H9 (cell line): ENCODE measurements at regions not wholly inside any gene's neighbourhood (a gene's known extent, or its start where the extent isn't known, plus 50 kb on each side); places are given as distances from the start of the nearest gene placed in this dataset.

Experiments used
- DNase-seq: peaks from one replicate; pipeline ENCODE4 v3.0.0-alpha.2; 2017
- H2AFZ ChIP-seq: one replicate; pipeline ENCODE4 v1.6.1; 2013; ENCODE audit warnings: mild to moderate bottlenecking, low read length, control low read depth, moderate library complexity
- H2AK5ac ChIP-seq: 2 replicates; pipeline ENCODE4 v1.6.1; 2013; ENCODE audit warnings: low read length, control low read depth, mixed read lengths; ENCODE audit not compliant: insufficient read length
- H2BK120ac ChIP-seq: one replicate; pipeline ENCODE4 v1.6.1; 2013; ENCODE audit warnings: low read depth, mild to moderate bottlenecking, low read length, control low read depth, inconsistent platforms; ENCODE audit not compliant: poor library complexity, severe bottlenecking
- H2BK12ac ChIP-seq: 2 replicates; pipeline ENCODE4 v1.6.1; 2013; ENCODE audit warnings: low read length, control low read depth, mixed read lengths, low read depth; ENCODE audit not compliant: insufficient read length
- H2BK15ac ChIP-seq: 2 replicates; pipeline ENCODE4 v1.6.1; 2013; ENCODE audit warnings: low read depth, low read length, control low read depth
- H2BK20ac ChIP-seq: one replicate; pipeline ENCODE4 v1.6.1; 2013; ENCODE audit warnings: low read depth, mild to moderate bottlenecking, low read length, control low read depth, inconsistent platforms; ENCODE audit not compliant: poor library complexity, severe bottlenecking
- H2BK5ac ChIP-seq: 2 replicates; pipeline ENCODE4 v1.6.1; 2013; ENCODE audit warnings: low read length, control low read depth, mixed read lengths; ENCODE audit not compliant: insufficient read length
- H3K14ac ChIP-seq: 2 replicates; pipeline ENCODE4 v1.6.1; 2013; ENCODE audit warnings: low read length, control low read depth; ENCODE audit not compliant: insufficient read depth
- H3K18ac ChIP-seq: 2 replicates; pipeline ENCODE4 v1.6.1; 2013; ENCODE audit warnings: low read depth, mild to moderate bottlenecking, mixed read lengths, low read length, control low read depth; ENCODE audit not compliant: insufficient read length
- H3K23ac ChIP-seq: 2 replicates; pipeline ENCODE4 v1.6.1; 2013; ENCODE audit warnings: low read length, control low read depth, mixed read lengths, low read depth; ENCODE audit not compliant: insufficient read length
- H3K23me2 ChIP-seq: 2 replicates; pipeline ENCODE4 v1.6.1; 2013; ENCODE audit warnings: low read depth, mild to moderate bottlenecking, mixed read lengths, low read length, control low read depth; ENCODE audit not compliant: insufficient read length, poor library complexity, severe bottlenecking
- H3K27ac ChIP-seq: 2 replicates; pipeline ENCODE4 v1.5.1; 2013; ENCODE audit warnings: low read length, control low read depth, mixed read lengths, low read depth; ENCODE audit not compliant: insufficient read length
- H3K27me3 ChIP-seq: 2 replicates; pipeline ENCODE4 v1.6.1; 2013; ENCODE audit warnings: low read length, control low read depth, inconsistent platforms; ENCODE audit not compliant: insufficient read depth
- H3K4ac ChIP-seq: 2 replicates; pipeline ENCODE4 v1.6.1; 2013; ENCODE audit warnings: low read depth, mild to moderate bottlenecking, control low read depth, inconsistent platforms, low read length, moderate library complexity
- H3K4me1 ChIP-seq: 2 replicates; pipeline ENCODE4 v1.6.1; 2013; ENCODE audit warnings: low read length, control low read depth, inconsistent platforms; ENCODE audit not compliant: insufficient read depth
- H3K4me2 ChIP-seq: 2 replicates; pipeline ENCODE4 v1.6.1; 2013; ENCODE audit warnings: low read length, control low read depth, mixed read lengths; ENCODE audit not compliant: insufficient read length, insufficient read depth
- H3K56ac ChIP-seq: 2 replicates; pipeline ENCODE4 v1.6.1; 2013; ENCODE audit warnings: low read depth, mild to moderate bottlenecking, mixed read lengths, low read length, control low read depth; ENCODE audit not compliant: insufficient read length
- H3K79me1 ChIP-seq: 2 replicates; pipeline ENCODE4 v1.6.1; 2013; ENCODE audit warnings: low read depth, mild to moderate bottlenecking, moderate library complexity, low read length, control low read depth, inconsistent platforms; ENCODE audit not compliant: insufficient read depth, poor library complexity, severe bottlenecking
- H3K79me2 ChIP-seq: 2 replicates; pipeline ENCODE4 v1.6.1; 2013; ENCODE audit warnings: low read length, control low read depth, inconsistent platforms; ENCODE audit not compliant: insufficient read depth
- H3K9ac ChIP-seq: 2 replicates; pipeline ENCODE4 v1.6.1; 2013; ENCODE audit warnings: low read length, control low read depth, mixed read lengths; ENCODE audit not compliant: insufficient read length; ENCODE audit errors: extremely low read depth
- H3K9me3 ChIP-seq: one replicate; pipeline ENCODE4 v1.6.1; 2013; ENCODE audit warnings: low read depth, low read length, inconsistent platforms; ENCODE audit not compliant: control insufficient read depth
- H3T11ph ChIP-seq: one replicate; pipeline ENCODE4 v1.6.1; 2013; ENCODE audit warnings: mild to moderate bottlenecking, low read length, control low read depth, inconsistent platforms
- H4K20me1 ChIP-seq: one replicate; pipeline ENCODE4 v1.6.1; 2013; ENCODE audit not compliant: control insufficient read depth, insufficient read length, insufficient read depth
- H4K5ac ChIP-seq: 2 replicates; pipeline ENCODE4 v1.6.1; 2013; ENCODE audit warnings: low read depth, mild to moderate bottlenecking, mixed read lengths, low read length, control low read depth; ENCODE audit not compliant: insufficient read length
- H4K8ac ChIP-seq: replicated peaks from 2 replicates; pipeline ENCODE4 v1.6.1; 2013; ENCODE audit warnings: low read length, control low read depth, mixed read lengths, low read depth; ENCODE audit not compliant: insufficient read length
- H4K91ac ChIP-seq: 2 replicates; pipeline ENCODE4 v1.6.1; 2013; ENCODE audit warnings: low read depth, mild to moderate bottlenecking, moderate library complexity, mixed read lengths, low read length, control low read depth; ENCODE audit not compliant: insufficient read length
- H3K27ac Mint-ChIP-seq, 3 experiments: 2 replicates in 2 of 3; 3 replicates in 1 of 3; pipeline ENCODE4 v1.8.0; 2020 to 2021; ENCODE audit warnings: mixed read lengths in 3 of 3, mild to moderate bottlenecking in 1 of 3, moderate library complexity in 1 of 3
- H3K27me3 Mint-ChIP-seq: 2 replicates; pipeline ENCODE4 v1.8.0; 2021; ENCODE audit warnings: low read depth, mild to moderate bottlenecking, moderate library complexity, mixed read lengths
- H3K36me3 Mint-ChIP-seq, 3 experiments: 2 replicates in 2 of 3; 3 replicates in 1 of 3; pipeline ENCODE4 v1.8.0; 2020 to 2021; ENCODE audit warnings: low read depth in 3 of 3, mixed read lengths in 3 of 3; ENCODE audit not compliant: insufficient read depth in 1 of 3
- H3K4me1 Mint-ChIP-seq, 2 experiments: 2 replicates each; pipeline ENCODE4 v1.8.0; 2020; ENCODE audit warnings: mixed read lengths in 2 of 2
- H3K4me3 Mint-ChIP-seq, 2 experiments: 2 replicates in 1 of 2; 3 replicates in 1 of 2; pipeline ENCODE4 v1.8.0; 2020 to 2021; ENCODE audit warnings: mild to moderate bottlenecking in 2 of 2, mixed read lengths in 2 of 2, moderate library complexity in 1 of 2
- H3K9me3 Mint-ChIP-seq, 2 experiments: 2 replicates in 1 of 2; 3 replicates in 1 of 2; pipeline ENCODE4 v1.8.0; 2020; ENCODE audit warnings: mild to moderate bottlenecking in 2 of 2, mixed read lengths in 2 of 2, moderate library complexity in 1 of 2
- WGBS: extraction: QIAGEN DNeasy Blood & Tissue Kit; methylation state at CpG from one replicate; pipeline ENCODE4 v1.1.7; 2013; ENCODE audit warnings: missing lambda C conversion rate, low lambda C conversion rate, mixed read lengths; ENCODE audit not compliant: insufficient read length; ENCODE audit errors: extremely low coverage; 5-methylcytosine and 5-hydroxymethylcytosine counted together
- TF ChIP-seq, protein P1 (sequence below): fragments of 200-600 bp; sonication (generic); conservative IDR thresholded peaks from 3 replicates; pipeline ENCODE4 v1.8.0; 2021; ENCODE audit warnings: antibody characterized with exemption, mild to moderate bottlenecking

DNA sequence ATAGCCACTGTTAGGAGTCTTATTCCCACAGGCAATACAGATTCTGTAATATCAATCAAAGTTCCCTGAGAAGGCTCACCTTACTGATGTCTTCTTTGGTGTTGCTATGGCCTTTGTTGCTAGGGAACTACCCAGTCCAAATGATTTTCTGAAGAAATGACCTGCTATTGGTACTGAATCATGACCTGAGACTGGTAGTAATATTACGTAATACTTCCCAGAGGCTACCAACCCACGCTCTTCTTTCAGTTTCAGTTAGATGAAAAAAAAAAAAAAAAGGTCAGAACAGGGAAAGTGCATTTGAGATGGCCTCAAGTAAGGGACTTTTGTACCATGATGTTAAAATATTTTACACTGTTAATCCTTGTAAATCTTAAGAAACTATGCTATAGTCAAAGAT, 1092.5 kb upstream of the EPHA6 start:
- H3K27ac Mint-ChIP-seq, result no peak overlapping the region
- Histone ChIP-seq H2BK120ac (no peak overlapping the region), H3K23ac (no peak overlapping the region), H4K8ac (no peak overlapping the region), H3K79me2 (no peaks in the 10 kb centered on the region), H3T11ph (no peak overlapping the region), H4K20me1 (no peaks in the 10 kb centered on the region), H3K4me1 (no peaks in the 10 kb centered on the region), H3K14ac (no peak overlapping the region), H3K27me3 (no peaks in the 10 kb centered on the region), H3K4ac (no peak overlapping the region), H4K5ac (no peak overlapping the region), H2BK20ac (no peak overlapping the region), H2BK5ac (no peak overlapping the region), H3K9ac (no peak overlapping the region), H2BK12ac (no peak overlapping the region), H3K23me2 (no peaks in the 10 kb centered on the region), H3K9me3 (no peaks in the 10 kb centered on the region), H2AK5ac (no peak overlapping the region), H3K27ac (no peak overlapping the region), H3K18ac (no peak overlapping the region), H2BK15ac (no peak overlapping the region), H4K91ac (no peak overlapping the region), H3K56ac (no peak overlapping the region), H3K79me1 (no peaks in the 10 kb centered on the region), H2AFZ (no peak overlapping the region), H3K4me2 (no peak overlapping the region)
- no peak for DNase-seq
- no peaks in the 10 kb centered on the region for H3K9me3 Mint-ChIP-seq
- no peaks in the 10 kb centered on the region for H3K27me3 Mint-ChIP-seq
- no peaks in the 10 kb centered on the region for H3K36me3 Mint-ChIP-seq
- WGBS, result no CpG with 5 or more reads among the region's 2 CpGs
- TF ChIP-seq, protein P1, sequence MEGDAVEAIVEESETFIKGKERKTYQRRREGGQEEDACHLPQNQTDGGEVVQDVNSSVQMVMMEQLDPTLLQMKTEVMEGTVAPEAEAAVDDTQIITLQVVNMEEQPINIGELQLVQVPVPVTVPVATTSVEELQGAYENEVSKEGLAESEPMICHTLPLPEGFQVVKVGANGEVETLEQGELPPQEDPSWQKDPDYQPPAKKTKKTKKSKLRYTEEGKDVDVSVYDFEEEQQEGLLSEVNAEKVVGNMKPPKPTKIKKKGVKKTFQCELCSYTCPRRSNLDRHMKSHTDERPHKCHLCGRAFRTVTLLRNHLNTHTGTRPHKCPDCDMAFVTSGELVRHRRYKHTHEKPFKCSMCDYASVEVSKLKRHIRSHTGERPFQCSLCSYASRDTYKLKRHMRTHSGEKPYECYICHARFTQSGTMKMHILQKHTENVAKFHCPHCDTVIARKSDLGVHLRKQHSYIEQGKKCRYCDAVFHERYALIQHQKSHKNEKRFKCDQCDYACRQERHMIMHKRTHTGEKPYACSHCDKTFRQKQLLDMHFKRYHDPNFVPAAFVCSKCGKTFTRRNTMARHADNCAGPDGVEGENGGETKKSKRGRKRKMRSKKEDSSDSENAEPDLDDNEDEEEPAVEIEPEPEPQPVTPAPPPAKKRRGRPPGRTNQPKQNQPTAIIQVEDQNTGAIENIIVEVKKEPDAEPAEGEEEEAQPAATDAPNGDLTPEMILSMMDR, result no peak
- peaks cover 4 to 6% of the 10 kb centered on the region in 2 experiments; a peak in 3 of 4 replicates for H3K4me1 Mint-ChIP-seq
- no peak overlapping the region for H3K4me3 Mint-ChIP-seq
